ENCODE measurements at regions not wholly inside any gene's neighbourhood (a gene's known extent, or its start where the extent isn't known, plus 50 kb on each side); places are given as distances from the start of the nearest gene placed in this dataset.

DNA sequence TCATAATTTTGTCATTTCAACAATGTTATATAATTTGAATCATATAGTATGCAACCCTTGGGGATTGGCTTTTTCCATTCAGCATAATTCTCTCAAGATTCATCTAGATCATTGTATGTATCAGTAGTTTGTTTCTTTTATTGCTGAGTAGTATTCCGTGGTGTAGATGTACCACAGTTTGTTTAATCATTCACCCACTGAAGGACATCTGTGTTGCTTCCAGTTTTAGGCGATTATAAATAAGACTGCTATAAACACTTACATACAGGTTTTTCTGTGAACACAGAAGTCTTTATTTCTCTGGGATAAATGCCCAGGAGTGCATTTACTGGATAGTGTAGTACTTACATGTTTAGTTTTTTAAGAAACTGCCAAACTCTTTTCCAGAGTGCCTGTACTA is 374.1 kb downstream of the DEPDC1B start:
- no peak for DNase-seq
- H3K27ac ChIP-seq, result no peak overlapping the region
- intact Hi-C loops (cut with DNase I), result no loop called here

DNA sequence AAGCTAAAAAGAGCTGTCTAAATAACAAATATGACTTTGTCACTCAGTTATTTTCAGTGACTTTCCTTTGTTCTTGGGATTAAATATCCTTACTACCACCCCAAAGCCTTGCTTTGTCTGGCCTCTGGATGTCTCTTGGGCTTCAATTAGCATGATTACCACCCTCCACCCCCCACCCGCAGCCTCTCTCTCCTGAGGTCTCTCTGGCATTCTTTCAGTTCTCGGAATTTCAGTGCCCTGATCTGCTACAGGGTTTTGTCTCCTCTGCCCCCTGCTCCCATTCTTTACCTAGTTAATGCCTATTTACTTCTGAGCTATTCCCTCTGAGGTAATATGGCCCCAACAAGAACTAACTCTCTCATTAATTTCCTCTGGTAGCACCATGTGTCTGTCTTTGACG is 376.4 kb downstream of the DEPDC1B start:
- no peak for DNase-seq
- TF ChIP-seq, protein P1, sequence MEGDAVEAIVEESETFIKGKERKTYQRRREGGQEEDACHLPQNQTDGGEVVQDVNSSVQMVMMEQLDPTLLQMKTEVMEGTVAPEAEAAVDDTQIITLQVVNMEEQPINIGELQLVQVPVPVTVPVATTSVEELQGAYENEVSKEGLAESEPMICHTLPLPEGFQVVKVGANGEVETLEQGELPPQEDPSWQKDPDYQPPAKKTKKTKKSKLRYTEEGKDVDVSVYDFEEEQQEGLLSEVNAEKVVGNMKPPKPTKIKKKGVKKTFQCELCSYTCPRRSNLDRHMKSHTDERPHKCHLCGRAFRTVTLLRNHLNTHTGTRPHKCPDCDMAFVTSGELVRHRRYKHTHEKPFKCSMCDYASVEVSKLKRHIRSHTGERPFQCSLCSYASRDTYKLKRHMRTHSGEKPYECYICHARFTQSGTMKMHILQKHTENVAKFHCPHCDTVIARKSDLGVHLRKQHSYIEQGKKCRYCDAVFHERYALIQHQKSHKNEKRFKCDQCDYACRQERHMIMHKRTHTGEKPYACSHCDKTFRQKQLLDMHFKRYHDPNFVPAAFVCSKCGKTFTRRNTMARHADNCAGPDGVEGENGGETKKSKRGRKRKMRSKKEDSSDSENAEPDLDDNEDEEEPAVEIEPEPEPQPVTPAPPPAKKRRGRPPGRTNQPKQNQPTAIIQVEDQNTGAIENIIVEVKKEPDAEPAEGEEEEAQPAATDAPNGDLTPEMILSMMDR (IDR thresholded peaks at IDR 0.05), result no peak
- Histone ChIP-seq H3K4me3 (no peak overlapping the region), H3K27me3 (no peaks in the 10 kb centered on the region), H3K36me3 (no peaks in the 10 kb centered on the region), H3K27ac (no peak overlapping the region), H3K9me3 (no peaks in the 10 kb centered on the region), H3K4me1 (no peaks in the 10 kb centered on the region), H3K9ac (ENCODE audit: low read depth in 2 of 2, low read length in 2 of 2) (no peak overlapping the region)
- intact Hi-C loops (cut with DNase I), result no loop called here

More for the DNA sequence above, 374.1 kb downstream of the DEPDC1B start:
- no peaks in the 10 kb centered on the region for H3K4me1 ChIP-seq
- TF ChIP-seq, protein P1 (IDR thresholded peaks at IDR 0.05), result no peak
- no peaks in the 10 kb centered on the region for H3K36me3 ChIP-seq
- H3K4me3 ChIP-seq, result no peak overlapping the region
- H3K27me3 ChIP-seq, result no peaks in the 10 kb centered on the region
- no peak overlapping the region for H3K9ac ChIP-seq (ENCODE audit: low read depth in 2 of 2, low read length in 2 of 2)
- no peaks in the 10 kb centered on the region for H3K9me3 ChIP-seq

DNA sequence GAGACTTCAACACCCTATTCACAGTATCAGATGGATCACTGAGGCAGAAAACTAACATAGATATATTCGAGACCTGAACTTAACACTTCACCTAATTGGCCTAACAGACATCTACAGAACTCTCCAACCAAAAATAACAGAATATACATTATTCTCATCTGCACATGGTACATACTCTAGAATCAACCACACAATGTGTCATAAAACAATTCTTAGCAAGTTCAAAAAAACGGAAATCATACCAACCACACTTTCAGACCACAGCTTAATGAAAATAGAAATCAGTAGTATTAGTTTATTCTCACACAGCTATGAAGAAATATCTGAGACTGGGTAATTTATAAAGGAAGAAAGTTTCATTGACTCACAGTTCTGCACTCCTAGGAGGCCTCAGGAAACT is 387.9 kb downstream of the DEPDC1B start:
- intact Hi-C loops (cut with DNase I), result no loop called here
- TF ChIP-seq, protein P1 (IDR thresholded peaks at IDR 0.05), result no peak
- H3K27me3 ChIP-seq, result no peaks in the 10 kb centered on the region
- H3K27ac ChIP-seq, result no peak overlapping the region
- no peaks in the 10 kb centered on the region for H3K9me3 ChIP-seq
- H3K9ac ChIP-seq (ENCODE audit: low read depth in 2 of 2, low read length in 2 of 2), result no peak overlapping the region
- H3K4me1 ChIP-seq, result no peaks in the 10 kb centered on the region
- no peak for DNase-seq
- H3K36me3 ChIP-seq, result no peaks in the 10 kb centered on the region
- H3K4me3 ChIP-seq, result no peak overlapping the region

DNA sequence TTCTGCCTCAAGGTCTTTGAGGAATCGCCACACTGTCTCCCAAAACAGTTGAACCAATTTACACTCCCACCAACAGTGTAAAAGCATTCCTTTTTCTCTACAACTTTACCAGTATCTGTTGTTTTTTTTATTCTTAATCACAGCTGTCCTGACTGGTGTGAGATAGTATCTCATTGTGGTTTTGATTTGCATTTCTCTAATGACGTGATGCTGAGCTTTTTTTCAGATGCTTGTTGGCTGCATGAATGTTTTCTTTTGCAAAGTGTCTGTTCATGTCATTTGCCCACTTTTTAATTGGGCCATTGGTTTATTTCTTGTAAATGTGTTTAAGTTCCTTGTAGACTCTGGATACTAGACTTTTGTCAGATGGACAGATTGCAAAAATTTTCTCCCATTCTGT is 400.0 kb downstream of the DEPDC1B start:
- Histone ChIP-seq H3K27me3 (no peaks in the 10 kb centered on the region), H3K27ac (no peak overlapping the region), H3K4me3 (no peak overlapping the region), H3K4me1 (no peaks in the 10 kb centered on the region), H3K36me3 (no peaks in the 10 kb centered on the region), H3K9ac (ENCODE audit: low read depth in 2 of 2, low read length in 2 of 2) (no peak overlapping the region), H3K9me3 (no peaks in the 10 kb centered on the region)
- DNase-seq, result no peak
- intact Hi-C loops (cut with DNase I), result no loop called here
- TF ChIP-seq, protein P1 (IDR thresholded peaks at IDR 0.05), result no peak

DNA sequence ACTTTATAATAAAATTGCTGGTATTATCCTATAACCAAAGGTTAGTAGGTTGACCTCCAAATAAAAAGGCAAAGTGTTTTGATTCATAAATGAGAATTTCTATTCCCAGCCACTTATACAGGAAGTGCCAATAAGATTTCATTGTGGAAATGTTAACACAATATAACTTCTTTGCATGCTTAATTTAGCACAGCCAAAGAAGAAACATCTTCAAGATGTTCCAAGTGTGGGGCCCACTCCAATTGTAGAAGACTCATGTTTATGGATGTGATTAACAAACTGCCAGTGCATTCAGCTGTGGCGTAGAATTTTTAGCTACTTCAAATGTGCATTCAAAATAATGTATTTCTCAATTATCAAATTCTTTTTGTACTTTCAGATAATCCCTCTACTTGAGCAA is 402.3 kb downstream of the DEPDC1B start:
- Histone ChIP-seq H3K9me3 (no peaks in the 10 kb centered on the region), H3K4me3 (no peak overlapping the region), H3K36me3 (no peaks in the 10 kb centered on the region), H3K4me1 (no peaks in the 10 kb centered on the region), H3K27ac (no peak overlapping the region), H3K27me3 (no peaks in the 10 kb centered on the region), H3K9ac (ENCODE audit: low read depth in 2 of 2, low read length in 2 of 2) (no peak overlapping the region)
- no peak for DNase-seq
- TF ChIP-seq, protein P1 (IDR thresholded peaks at IDR 0.05), result no peak
- intact Hi-C loops (cut with DNase I), result no loop called here

DNA sequence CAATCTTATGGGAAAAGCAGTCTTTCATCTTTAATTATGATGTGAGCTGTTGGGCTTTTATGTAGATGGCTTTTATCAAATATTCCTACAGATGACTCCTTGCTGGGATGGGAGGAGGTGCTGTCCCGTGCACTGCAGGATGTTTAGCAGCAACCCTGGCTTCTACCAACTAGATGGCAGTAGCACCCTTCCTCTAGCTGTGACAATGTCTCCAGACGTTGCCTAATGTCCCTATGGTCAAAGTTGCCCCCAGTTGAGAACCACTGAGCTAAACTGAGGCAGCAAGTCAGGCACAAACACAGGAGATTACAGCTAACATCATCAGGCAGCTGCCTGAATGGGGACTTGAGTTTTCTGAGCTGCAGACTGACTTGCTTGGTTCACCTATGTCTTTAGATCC is 401.9 kb upstream of the PDE4D start:
- H3K36me3 ChIP-seq, result no peaks in the 10 kb centered on the region
- no peak overlapping the region for H3K9ac ChIP-seq (ENCODE audit: low read depth in 2 of 2, low read length in 2 of 2)
- H3K27me3 ChIP-seq, result no peaks in the 10 kb centered on the region
- H3K4me1 ChIP-seq, result no peaks in the 10 kb centered on the region
- TF ChIP-seq, protein P1 (IDR thresholded peaks at IDR 0.05), result no peak
- no peak overlapping the region for H3K4me3 ChIP-seq
- H3K9me3 ChIP-seq, result no peaks in the 10 kb centered on the region
- no peak overlapping the region for H3K27ac ChIP-seq
- intact Hi-C loops (cut with DNase I), result no loop called here
- no peak for DNase-seq

Data from colonic mucosa (tissue), 4 donors.